HCT116 (cell line): ENCODE measurements at regions not wholly inside any gene's neighbourhood (a gene's known extent, or its start where the extent isn't known, plus 50 kb on each side); places are given as distances from the start of the nearest gene placed in this dataset.

ENCODE experiments used
- ATAC-seq: fragments of 200-7000 bp; cut with Tn5 transposase; 2 replicates; pipeline ENCODE4 v1.9.1; 2020; ENCODE audit warnings: mild to moderate bottlenecking, moderate library complexity
- BruUV-seq: library from RNA; stranded (reverse); fragments of 400-500 nt; replicated peaks from 2 replicates; lab custom pipeline; 2021; lab: Mats Ljungman, UMichigan
- CTCF ChIA-PET: fragments of 300-600 bp; sonication (Branson Sonifier 250); formaldehyde crosslinking; loops from one replicate; lab custom pipeline; 2021; ENCODE audit warnings: antibody characterized with exemption; lab: Charles Lee
- POLR2A ChIA-PET: fragments of 300-600, 350-600 bp; sonication (Branson Sonifier 250); formaldehyde crosslinking; loops from one replicate; lab custom pipeline; 2021; ENCODE audit warnings: antibody characterized with exemption; lab: Charles Lee
- RAD21 ChIA-PET, 2 experiments: fragments of 300-600 bp; sonication (Branson Sonifier 250); formaldehyde crosslinking; loops; one replicate each; lab custom pipeline; 2023; ENCODE audit warnings: low total read pairs in 2 of 2; ENCODE audit not compliant: uncharacterized antibody in 2 of 2, unreplicated experiment in 2 of 2, low non-redundant PET in 1 of 2; lab: Charles Lee
- DNase-seq: peaks from one replicate; pipeline ENCODE4 v3.0.0-alpha.2; 2010; ENCODE audit warnings: low read depth, low spot score
- H2AFZ ChIP-seq: fragments of 200-600 bp; shearing (Covaris generic), sonication (generic); 2 replicates; pipeline ENCODE4 v1.6.1; 2017; ENCODE audit warnings: low read depth, mixed run types, mixed read lengths, antibody characterized with exemption, low read length; ENCODE audit not compliant: poor library complexity, severe bottlenecking
- H3K27ac ChIP-seq: 2 replicates; pipeline ENCODE4 v1.5.1; 2012; ENCODE audit warnings: low read depth, low read length
- H3K27me3 ChIP-seq: fragments of 200-600 bp; sonication (generic); 2 replicates; pipeline ENCODE4 v1.6.1; 2016; ENCODE audit warnings: mixed run types, low read length, mixed read lengths; ENCODE audit not compliant: insufficient read depth
- H3K36me3 ChIP-seq, 2 experiments: fragments of 200-500 bp in 1 of 2; fragments of 200-600 bp in 1 of 2; sonication (Bioruptor generic) in 1 of 2; sonication (generic) in 1 of 2; 2 replicates each; pipeline versions ENCODE4 v1.5.1 to v1.6.1; 2014 to 2016; ENCODE audit warnings: low read length in 2 of 2, inconsistent platforms in 1 of 2, mixed read lengths in 1 of 2, mixed run types in 1 of 2; ENCODE audit not compliant: insufficient read depth in 2 of 2, control insufficient read depth in 1 of 2
- H3K4me1 ChIP-seq, 2 experiments: fragments of 200-600 bp in 1 of 2; sonication (generic) in 1 of 2; 2 replicates each; pipeline versions ENCODE4 v1.5.1 to v1.6.1; 2012 to 2017; ENCODE audit warnings: low read length in 2 of 2, inconsistent platforms in 1 of 2, mild to moderate bottlenecking in 1 of 2, mixed read lengths in 1 of 2, mixed run types in 1 of 2, moderate library complexity in 1 of 2; ENCODE audit not compliant: insufficient read depth in 2 of 2, control insufficient read depth in 1 of 2
- H3K4me2 ChIP-seq: fragments of 200-600 bp; sonication (generic); 2 replicates; pipeline ENCODE4 v1.6.1; 2017; ENCODE audit warnings: mixed run types, low read length, mixed read lengths
- H3K4me3 ChIP-seq, 2 experiments: fragments of 200-600 bp in 1 of 2; sonication (generic) in 1 of 2; replicated peaks in 1 of 2; 2 replicates each; pipeline ENCODE4 v1.5.1; 2011 to 2016; ENCODE audit warnings: low read length in 2 of 2, control low read depth in 1 of 2, low read depth in 1 of 2, mild to moderate bottlenecking in 1 of 2, mixed read lengths in 1 of 2, mixed run types in 1 of 2
- H3K79me2 ChIP-seq: fragments of 200-600 bp; sonication (generic); 2 replicates; pipeline ENCODE4 v1.6.1; 2017; ENCODE audit warnings: mild to moderate bottlenecking, mixed run types, low read length, moderate library complexity, mixed read lengths; ENCODE audit not compliant: insufficient read depth
- H3K9ac ChIP-seq: fragments of 200-600 bp; sonication (generic); 2 replicates; pipeline ENCODE4 v1.6.1; 2016; ENCODE audit warnings: low read length, mixed read lengths
- H3K9me2 ChIP-seq: fragments of 200-600 bp; sonication (generic), shearing (Covaris generic); 2 replicates; pipeline ENCODE4 v1.6.1; 2017; ENCODE audit warnings: mixed run types, mild to moderate bottlenecking, moderate library complexity; ENCODE audit not compliant: insufficient read depth
- H3K9me3 ChIP-seq, 2 experiments: fragments of 200-500 bp in 1 of 2; fragments of 200-600 bp in 1 of 2; sonication (Bioruptor generic) in 1 of 2; sonication (generic) in 1 of 2; 2 replicates each; pipeline ENCODE4 v1.6.1; 2014 to 2017; ENCODE audit warnings: low read length in 2 of 2, mixed read lengths in 2 of 2, inconsistent platforms in 1 of 2, low read depth in 1 of 2, mild to moderate bottlenecking in 1 of 2, mixed run types in 1 of 2, moderate library complexity in 1 of 2; ENCODE audit not compliant: control insufficient read depth in 1 of 2, insufficient read depth in 1 of 2
- H4K20me1 ChIP-seq: fragments of 200-600 bp; sonication (generic), shearing (Covaris generic); 2 replicates; pipeline ENCODE4 v1.6.1; 2017; ENCODE audit warnings: mixed run types, mild to moderate bottlenecking, moderate library complexity; ENCODE audit not compliant: insufficient read depth
- CBX3 ChIP-seq: IDR thresholded peaks from 2 replicates; pipeline ENCODE4 v1.6.1; 2012; ENCODE audit warnings: low read depth
- CEBPB ChIP-seq: IDR thresholded peaks from 2 replicates; pipeline ENCODE4 v1.6.1; 2012; ENCODE audit warnings: low read depth
- CTCF ChIP-seq, 3 experiments: fragments of 200-600 bp in 1 of 3; sonication (generic) in 1 of 3; IDR thresholded peaks in 2 of 3; conservative IDR thresholded peaks in 1 of 3; 2 replicates each; pipeline ENCODE4 v1.5.1; 2012 to 2017; ENCODE audit warnings: low read depth in 2 of 3, low read length in 2 of 3, antibody characterized with exemption in 1 of 3, borderline replicate concordance in 1 of 3, control low read depth in 1 of 3, mild to moderate bottlenecking in 1 of 3, mixed read lengths in 1 of 3, mixed run types in 1 of 3, moderate library complexity in 1 of 3; ENCODE audit not compliant: insufficient read depth in 1 of 3
- EGR1 ChIP-seq: IDR thresholded peaks from 2 replicates; pipeline ENCODE4 v1.6.1; 2012; ENCODE audit warnings: low read depth
- ELF1 ChIP-seq: IDR thresholded peaks from 2 replicates; pipeline ENCODE4 v1.6.1; 2012; ENCODE audit warnings: low read depth, borderline replicate concordance
- EZH2phosphoT487 ChIP-seq: fragments of 200-600 bp; IDR thresholded peaks from 2 replicates; pipeline ENCODE4 v1.6.1; 2018; ENCODE audit warnings: antibody characterized with exemption, borderline replicate concordance
- FOSL1 ChIP-seq: IDR thresholded peaks from 2 replicates; pipeline ENCODE4 v1.6.1; 2012; ENCODE audit warnings: low read depth
- MAX ChIP-seq: IDR thresholded peaks from 2 replicates; pipeline ENCODE4 v1.6.1; 2012
- POLR2A ChIP-seq: IDR thresholded peaks from 2 replicates; pipeline ENCODE4 v1.7.0; 2011; ENCODE audit warnings: borderline replicate concordance; ENCODE audit not compliant: insufficient read depth, insufficient read length; ENCODE audit errors: extremely low read depth
- REST ChIP-seq: IDR thresholded peaks from 2 replicates; pipeline ENCODE4 v1.6.1; 2012; ENCODE audit warnings: low read depth
- SIN3A ChIP-seq: IDR thresholded peaks from 2 replicates; pipeline ENCODE4 v1.6.1; 2012; ENCODE audit warnings: low read depth
- SP1 ChIP-seq: IDR thresholded peaks from 2 replicates; pipeline ENCODE4 v1.6.1; 2012; ENCODE audit warnings: low read depth
- TCF7L2 ChIP-seq: IDR thresholded peaks from 2 replicates; pipeline ENCODE4 v1.7.0; 2011; ENCODE audit warnings: borderline replicate concordance, inconsistent platforms; ENCODE audit not compliant: insufficient read depth, insufficient read length; ENCODE audit errors: extremely low read depth
- YY1 ChIP-seq: IDR thresholded peaks from 2 replicates; pipeline ENCODE4 v1.6.1; 2011; ENCODE audit warnings: low read length, low read depth, moderate library complexity, mild to moderate bottlenecking; ENCODE audit not compliant: insufficient replicate concordance; ENCODE audit errors: extremely low read depth
- ZBTB33 ChIP-seq: IDR thresholded peaks from 2 replicates; pipeline ENCODE4 v1.6.1; 2011; ENCODE audit warnings: mild to moderate bottlenecking, low read length, moderate library complexity; ENCODE audit not compliant: insufficient replicate concordance; ENCODE audit errors: extremely low read depth
- ZFX ChIP-seq: fragments of 450-650 bp; IDR thresholded peaks from 2 replicates; pipeline ENCODE4 v1.6.1; 2017
- ZNF274 ChIP-seq: fragments of 200-500 bp; sonication (Bioruptor generic); IDR thresholded peaks from 2 replicates; pipeline ENCODE4 v1.6.1; 2014; ENCODE audit warnings: mild to moderate bottlenecking, low read depth, low read length, inconsistent platforms
- intact Hi-C: fragments of 100-400 bp; cut with micrococcal nuclease; formaldehyde crosslinking; loops from 2 replicates; pipeline ENCODE4 v1.10.0; 2022

- Histone ChIP-seq H3K27me3 (peaks cover under 1% of the 10 kb centered on the region; the same call in 1 of the 2 replicates), H3K9ac (no peak overlapping the region), H4K20me1 (no peaks in the 10 kb centered on the region), H3K9me2 (no peaks in the 10 kb centered on the region), H3K9me3 (no peaks in the 10 kb centered on the region), H3K4me3 (no peak overlapping the region), H3K36me3 (no peaks in the 10 kb centered on the region), H3K4me1 (no peaks in the 10 kb centered on the region), H3K79me2 (no peaks in the 10 kb centered on the region), H2AFZ (no peak overlapping the region), H3K4me2 (no peak overlapping the region), H3K27ac (no peak overlapping the region)
- ChIA-PET POLR2A (no interaction called here), CTCF (no interaction called here), RAD21 (no interaction called here)
- intact Hi-C loops, result no loop called here
- TF ChIP-seq MAX (no peak), TCF7L2 (no peak), FOSL1 (no peak), REST (no peak), YY1 (no peak), CTCF (IDR thresholded peaks at IDR 0.05 in 2 of 3, conservative IDR thresholded peaks at IDR 0.05 in 1 of 3; ENCODE audit: borderline replicate concordance in 1 of 3, insufficient read depth in 1 of 3, low read depth in 2 of 3, low read length in 2 of 3) (no peak), CEBPB (no peak), EGR1 (no peak), SIN3A (no peak), EZH2phosphoT487 (no peak), SP1 (no peak), ELF1 (no peak), CBX3 (no peak), ZBTB33 (no peak), ZFX (no peak), ZNF274 (no peak), POLR2A (no peak)
- DNase-seq (no peak), ATAC-seq (no peak)
- no TSS peak for BruUV-seq
Observed at GRCh38 chr7:156442516-156442915, 198.1 kb upstream of the RNF32 start.
